Keratinocyte (primary cell): ENCODE measurements at regions not wholly inside any gene's neighbourhood (a gene's known extent, or its start where the extent isn't known, plus 50 kb on each side); places are given as distances from the start of the nearest gene placed in this dataset.

Experiments
- DNase-seq: peaks from one replicate; pipeline ENCODE4 v3.0.0-alpha.2; 2011; ENCODE audit warnings: low read depth, missing footprints, low spot score
- FAIRE-seq: peaks from 2 replicates; lab custom pipeline; 2011; peaks lifted over from hg19 to GRCh38; lab: Jason Lieb, UNC
- H2AFZ ChIP-seq: 2 replicates; pipeline ENCODE4 v1.6.0; 2012; ENCODE audit warnings: low read length, control low read depth, inconsistent platforms; ENCODE audit not compliant: control insufficient read depth
- H3K27ac ChIP-seq: 2 replicates; pipeline ENCODE4 v1.5.1; 2011; ENCODE audit warnings: low read length; ENCODE audit not compliant: control insufficient read depth, insufficient read depth
- H3K27me3 ChIP-seq: 3 replicates; pipeline ENCODE4 v1.6.0; 2011; ENCODE audit warnings: low read length; ENCODE audit not compliant: control insufficient read depth, insufficient read depth; ENCODE audit errors: extremely low read depth
- H3K36me3 ChIP-seq, 2 experiments: 2 replicates in 1 of 2; 3 replicates in 1 of 2; pipeline ENCODE4 v1.5.1; 2011; ENCODE audit warnings: low read length in 2 of 2, mild to moderate bottlenecking in 1 of 2; ENCODE audit not compliant: control insufficient read depth in 2 of 2, insufficient read depth in 2 of 2; ENCODE audit errors: extremely low read depth in 1 of 2
- H3K4me1 ChIP-seq: 3 replicates; pipeline ENCODE4 v1.5.1; 2011; ENCODE audit warnings: low read length; ENCODE audit not compliant: control insufficient read depth, insufficient read depth; ENCODE audit errors: extremely low read depth
- H3K4me2 ChIP-seq: 3 replicates; pipeline ENCODE4 v1.6.0; 2011; ENCODE audit warnings: low read depth, low read length; ENCODE audit not compliant: control insufficient read depth, insufficient read depth; ENCODE audit errors: extremely low read depth
- H3K4me3 ChIP-seq, 3 experiments: fragments of 200-600 bp in 1 of 3; sonication (generic) in 1 of 3; 2 replicates in 2 of 3; 3 replicates in 1 of 3; pipeline ENCODE4 v1.5.1; 2011 to 2016; ENCODE audit warnings: low read length in 3 of 3, mild to moderate bottlenecking in 3 of 3, control low read depth in 2 of 3, inconsistent platforms in 1 of 3, low read depth in 1 of 3, mixed read lengths in 1 of 3, mixed run types in 1 of 3, moderate library complexity in 1 of 3; ENCODE audit not compliant: control insufficient read depth in 2 of 3, insufficient read depth in 2 of 3; ENCODE audit errors: extremely low read depth in 1 of 3
- H3K79me2 ChIP-seq: 2 replicates; pipeline ENCODE4 v1.6.0; 2012; ENCODE audit warnings: low read length; ENCODE audit not compliant: control insufficient read depth, insufficient read depth
- H3K9ac ChIP-seq: 3 replicates; pipeline ENCODE4 v1.6.0; 2011; ENCODE audit warnings: low read length; ENCODE audit not compliant: control insufficient read depth, insufficient read depth; ENCODE audit errors: extremely low read depth
- H3K9me1 ChIP-seq: 3 replicates; pipeline ENCODE4 v1.6.0; 2011; ENCODE audit warnings: low read length; ENCODE audit not compliant: control insufficient read depth, insufficient read depth; ENCODE audit errors: extremely low read depth
- H3K9me3 ChIP-seq: 2 replicates; pipeline ENCODE4 v1.5.1; 2012; ENCODE audit warnings: low read depth, low read length; ENCODE audit not compliant: control insufficient read depth
- H4K20me1 ChIP-seq: 3 replicates; pipeline ENCODE4 v1.6.0; 2011; ENCODE audit warnings: low read length; ENCODE audit not compliant: control insufficient read depth, insufficient read depth; ENCODE audit errors: extremely low read depth
- EZH2 ChIP-seq: IDR thresholded peaks from one replicate; pipeline ENCODE4 v1.6.1; 2012; ENCODE audit warnings: inconsistent platforms, mild to moderate bottlenecking, low read length, moderate library complexity
- dilution Hi-C: fragments of 300-500 bp; cut with MboI; formaldehyde crosslinking; loops from one replicate; pipeline ENCODE4 v1.7.0; 2020; ENCODE audit warnings: low sequenced_read_pairs; ENCODE audit not compliant: extremely low pct_ligation_motif_present
- TF ChIP-seq, protein P1 (sequence below), 3 experiments: IDR thresholded peaks in 1 of 3; conservative IDR thresholded peaks in 1 of 3; optimal IDR thresholded peaks in 1 of 3; 2 replicates in 2 of 3; 3 replicates in 1 of 3; pipeline versions ENCODE3 to v1.5.1; 2011; ENCODE audit warnings: low read length in 3 of 3, mild to moderate bottlenecking in 3 of 3, moderate library complexity in 2 of 3, control low read depth in 1 of 3, inconsistent platforms in 1 of 3; ENCODE audit not compliant: insufficient read depth in 2 of 3; ENCODE audit errors: extremely low read depth in 1 of 3

DNA sequence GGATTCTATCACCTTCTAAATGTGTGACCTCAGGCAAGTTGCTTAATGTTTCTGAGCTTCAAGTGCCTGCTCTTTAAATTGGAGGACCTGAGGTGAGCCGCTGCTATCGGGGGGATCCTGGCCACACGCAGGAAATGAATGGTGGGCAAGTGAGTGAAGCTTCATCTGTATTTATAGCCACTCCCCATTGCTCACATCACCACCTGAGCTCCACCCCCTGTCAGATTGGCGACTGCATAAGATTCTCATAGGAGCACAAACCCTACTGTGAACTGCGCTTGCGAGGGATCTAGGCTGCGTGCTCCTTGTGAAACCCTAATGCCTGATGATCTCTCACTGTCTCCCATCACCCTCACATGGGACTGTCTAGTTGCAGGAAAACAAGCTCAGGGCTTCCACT is 158.6 kb upstream of the CCND2 start:
- Histone ChIP-seq H4K20me1 (no peaks in the 10 kb centered on the region), H3K9me3 (no peaks in the 10 kb centered on the region), H3K4me1 (peaks cover 49% of the 10 kb centered on the region), H3K9me1 (no peaks in the 10 kb centered on the region), H2AFZ (no peak overlapping the region), H3K4me3 (no peak overlapping the region), H3K27me3 (no peaks in the 10 kb centered on the region), H3K4me2 (no peak overlapping the region), H3K36me3 (no peaks in the 10 kb centered on the region), H3K9ac (no peak overlapping the region), H3K79me2 (no peaks in the 10 kb centered on the region), H3K27ac (no peak overlapping the region)
- TF ChIP-seq, protein P1, sequence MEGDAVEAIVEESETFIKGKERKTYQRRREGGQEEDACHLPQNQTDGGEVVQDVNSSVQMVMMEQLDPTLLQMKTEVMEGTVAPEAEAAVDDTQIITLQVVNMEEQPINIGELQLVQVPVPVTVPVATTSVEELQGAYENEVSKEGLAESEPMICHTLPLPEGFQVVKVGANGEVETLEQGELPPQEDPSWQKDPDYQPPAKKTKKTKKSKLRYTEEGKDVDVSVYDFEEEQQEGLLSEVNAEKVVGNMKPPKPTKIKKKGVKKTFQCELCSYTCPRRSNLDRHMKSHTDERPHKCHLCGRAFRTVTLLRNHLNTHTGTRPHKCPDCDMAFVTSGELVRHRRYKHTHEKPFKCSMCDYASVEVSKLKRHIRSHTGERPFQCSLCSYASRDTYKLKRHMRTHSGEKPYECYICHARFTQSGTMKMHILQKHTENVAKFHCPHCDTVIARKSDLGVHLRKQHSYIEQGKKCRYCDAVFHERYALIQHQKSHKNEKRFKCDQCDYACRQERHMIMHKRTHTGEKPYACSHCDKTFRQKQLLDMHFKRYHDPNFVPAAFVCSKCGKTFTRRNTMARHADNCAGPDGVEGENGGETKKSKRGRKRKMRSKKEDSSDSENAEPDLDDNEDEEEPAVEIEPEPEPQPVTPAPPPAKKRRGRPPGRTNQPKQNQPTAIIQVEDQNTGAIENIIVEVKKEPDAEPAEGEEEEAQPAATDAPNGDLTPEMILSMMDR (optimal IDR thresholded peaks at IDR 0.05 in 1 of 3, IDR thresholded peaks at IDR 0.05 in 1 of 3, conservative IDR thresholded peaks at IDR 0.05 in 1 of 3; ENCODE audit: extremely low read depth in 1 of 3, insufficient read depth in 2 of 3, low read length in 3 of 3), result no peak
- TF ChIP-seq EZH2, result no peak
- DNase-seq (no peak), FAIRE-seq (peak; percentile 46)
- dilution Hi-C loops, result no loop called here

DNA sequence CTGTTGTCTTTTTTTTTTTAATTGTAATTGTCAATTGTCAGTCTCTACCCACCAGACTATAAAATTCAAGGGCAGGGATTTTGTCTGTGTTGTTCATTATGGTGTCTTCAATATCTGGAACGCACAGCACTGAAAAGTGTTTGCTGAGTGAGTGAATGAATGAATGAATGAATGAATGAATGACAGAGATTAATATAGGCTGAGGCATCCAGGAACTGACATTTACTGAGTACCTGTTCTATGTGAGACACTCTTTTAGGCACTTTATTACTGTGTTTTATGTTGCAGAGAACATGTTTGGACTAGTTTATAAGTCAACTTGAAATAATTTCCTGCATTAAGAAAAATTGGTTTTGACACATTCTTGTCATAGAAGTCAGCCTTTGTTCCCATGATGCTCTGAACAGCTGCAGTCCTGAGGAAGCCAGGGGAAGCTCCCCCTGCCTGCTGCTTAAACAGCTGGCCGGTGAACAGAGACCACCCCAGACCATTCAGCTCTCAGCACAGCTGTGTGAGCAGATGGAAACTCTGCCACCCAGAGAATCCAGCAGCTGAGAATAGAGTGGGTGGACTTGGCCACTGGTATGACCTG is 160.7 kb upstream of the CCND2 start:
- DNase-seq (peak; percentile 53), FAIRE-seq (peak; percentile 98)
- Histone ChIP-seq H3K27me3 (no peaks in the 10 kb centered on the region), H3K9me3 (no peaks in the 10 kb centered on the region), H3K4me2 (peak overlapping the region; percentile 17), H3K27ac (peak overlapping the region; percentile 43), H4K20me1 (no peaks in the 10 kb centered on the region), H3K79me2 (no peaks in the 10 kb centered on the region), H3K36me3 (no peaks in the 10 kb centered on the region), H3K9ac (no peak overlapping the region), H3K4me3 (no peak overlapping the region), H3K4me1 (peaks cover 58% of the 10 kb centered on the region), H3K9me1 (no peaks in the 10 kb centered on the region), H2AFZ (no peak overlapping the region)
- dilution Hi-C loops, result no loop called here
- TF ChIP-seq EZH2, result no peak
- TF ChIP-seq, protein P1 (optimal IDR thresholded peaks at IDR 0.05 in 1 of 3, IDR thresholded peaks at IDR 0.05 in 1 of 3, conservative IDR thresholded peaks at IDR 0.05 in 1 of 3; ENCODE audit: extremely low read depth in 1 of 3, insufficient read depth in 2 of 3, low read length in 3 of 3), result peak in 1 of 3 experiments; percentile 27
